Umbilical cord (tissue), 1 donor: ENCODE measurements at regions not wholly inside any gene's neighbourhood (a gene's known extent, or its start where the extent isn't known, plus 50 kb on each side); places are given as distances from the start of the nearest gene placed in this dataset.

Source experiments
- DNase-seq: peaks from one replicate; pipeline ENCODE4 v3.0.0-alpha.2; 2015; ENCODE audit warnings: low spot score

DNA sequence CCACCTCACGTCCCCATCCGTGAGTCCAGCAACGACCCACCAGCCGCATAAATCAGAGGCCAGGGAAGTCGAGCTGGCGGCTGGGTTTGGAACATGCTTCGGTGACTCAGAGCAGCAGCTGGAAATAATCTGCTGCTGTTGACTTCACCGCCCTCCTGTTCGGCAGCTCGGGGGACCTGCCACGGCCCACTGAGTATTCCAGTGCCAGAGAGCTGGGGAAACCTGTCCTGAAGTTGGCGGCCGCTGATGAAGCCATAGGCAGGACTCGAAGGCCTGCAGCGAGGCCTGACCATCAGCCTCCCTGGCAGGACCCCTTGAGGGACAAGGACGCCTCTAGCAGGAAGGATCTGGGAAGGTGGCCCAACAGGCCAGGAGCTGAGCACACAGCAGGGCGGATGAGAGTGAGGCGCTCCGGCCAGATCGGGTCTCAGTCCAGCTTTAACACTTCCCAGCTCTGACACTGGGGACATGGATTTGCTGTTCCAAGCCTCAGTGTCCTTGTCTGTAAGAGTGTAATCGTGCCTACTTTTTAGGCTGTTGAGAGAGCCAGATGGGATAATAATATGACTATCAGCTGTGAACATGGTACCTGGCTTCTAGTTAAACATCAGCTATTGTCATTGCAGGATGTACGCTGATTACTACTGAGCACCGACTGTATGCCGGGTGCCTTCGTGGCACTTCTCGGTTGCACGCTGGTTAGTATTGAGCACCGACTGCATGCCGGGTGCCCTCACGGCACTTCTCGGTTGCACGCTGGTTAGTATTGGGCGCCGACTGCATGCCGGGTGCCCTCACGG, 50.4 kb upstream of the CIBAR2 start:
- DNase-seq: peak; percentile 92

DNA sequence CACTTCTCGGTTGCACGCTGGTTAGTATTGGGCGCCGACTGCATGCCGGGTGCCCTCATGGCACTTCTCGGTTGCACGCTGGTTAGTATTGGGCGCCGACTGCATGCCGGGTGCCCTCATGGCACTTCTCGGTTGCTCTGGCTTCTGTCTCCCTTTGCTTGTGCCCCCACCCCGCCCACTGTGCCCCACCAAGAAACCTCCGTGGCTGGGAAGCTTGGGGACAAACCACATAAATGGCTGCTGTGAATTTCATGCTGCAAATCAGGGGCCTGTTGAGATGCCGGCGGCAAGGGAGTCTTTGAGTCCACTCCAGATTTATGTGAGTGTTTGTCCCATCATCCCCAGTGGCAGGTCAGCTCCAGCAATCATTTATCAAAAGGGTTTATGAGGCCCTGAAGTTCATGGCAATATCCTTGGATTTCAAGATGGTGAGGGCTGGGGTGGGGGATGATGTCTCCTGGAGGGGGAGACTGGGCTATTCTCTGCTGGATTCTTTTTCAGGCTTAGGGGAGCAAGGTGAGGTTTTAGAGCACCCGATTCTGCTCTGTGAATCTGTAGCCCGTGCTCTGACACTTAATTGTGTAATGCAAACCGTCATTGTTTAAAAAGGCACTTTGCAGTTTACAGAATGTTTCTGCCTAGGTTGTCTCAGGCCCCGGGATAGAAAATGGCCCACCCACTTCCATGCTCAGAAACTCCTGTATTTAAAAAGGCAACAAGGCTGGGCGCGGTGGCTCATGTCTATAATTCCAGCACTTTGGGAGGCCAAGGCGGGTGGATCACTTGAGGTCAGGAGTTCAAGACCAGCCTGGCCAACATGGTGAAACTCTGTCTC, 51.2 kb upstream of the CIBAR2 start:
- no peak for DNase-seq

DNA sequence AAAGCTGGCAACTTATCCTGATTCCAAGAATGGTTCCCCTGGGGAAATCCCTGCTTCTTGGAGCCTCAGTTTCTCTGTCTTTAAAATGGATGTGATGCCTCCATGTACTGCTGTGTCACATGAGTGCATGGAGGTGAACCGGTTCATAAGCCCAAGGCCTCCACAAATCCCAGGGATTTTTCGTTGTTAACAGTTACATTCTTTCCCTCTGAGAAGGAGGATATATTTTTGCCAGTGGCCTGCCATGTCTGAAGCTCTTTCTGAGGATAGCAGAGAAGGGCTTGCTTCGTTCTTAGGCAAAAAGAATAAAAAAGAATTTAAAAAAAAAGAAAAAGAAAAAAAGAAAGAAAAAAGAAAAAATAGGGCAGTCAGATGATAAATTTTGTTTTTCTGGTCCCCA, 52.2 kb upstream of the CIBAR2 start:
- peak; percentile 82 for DNase-seq

DNA sequence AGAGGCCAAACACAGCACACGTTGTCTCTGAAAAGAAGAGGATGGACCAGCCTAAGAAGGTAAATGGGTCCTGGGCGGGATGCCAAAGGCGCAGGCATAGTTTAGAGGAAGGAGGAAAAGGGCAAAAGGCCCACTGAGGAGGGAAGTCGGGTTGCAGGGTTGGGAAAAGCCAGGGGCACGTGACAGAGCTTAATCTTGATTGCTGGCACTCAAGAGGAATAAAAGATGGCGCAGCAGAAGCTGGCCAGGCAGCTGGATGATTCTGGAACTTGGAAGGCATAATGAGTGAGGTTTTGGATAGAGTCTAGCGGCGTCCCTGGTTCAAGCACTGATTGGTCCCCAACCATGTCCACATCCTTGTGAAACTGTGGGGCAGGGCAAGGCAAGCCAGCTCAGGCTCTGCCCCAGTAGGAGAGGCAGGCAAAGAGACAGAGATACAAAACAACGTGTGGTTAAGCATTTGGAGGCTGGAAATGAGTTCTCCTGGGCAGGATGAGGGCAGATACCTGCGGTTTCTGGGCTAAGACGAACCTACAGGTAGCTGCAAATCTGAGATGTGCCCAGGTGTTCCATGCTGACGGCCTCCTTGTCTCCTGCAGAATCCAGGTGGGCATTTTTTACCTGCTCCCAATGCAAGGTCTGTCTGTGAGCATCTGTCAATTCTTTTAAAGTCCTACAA, 52.7 kb upstream of the CIBAR2 start:
- peak; percentile 69 for DNase-seq

DNA sequence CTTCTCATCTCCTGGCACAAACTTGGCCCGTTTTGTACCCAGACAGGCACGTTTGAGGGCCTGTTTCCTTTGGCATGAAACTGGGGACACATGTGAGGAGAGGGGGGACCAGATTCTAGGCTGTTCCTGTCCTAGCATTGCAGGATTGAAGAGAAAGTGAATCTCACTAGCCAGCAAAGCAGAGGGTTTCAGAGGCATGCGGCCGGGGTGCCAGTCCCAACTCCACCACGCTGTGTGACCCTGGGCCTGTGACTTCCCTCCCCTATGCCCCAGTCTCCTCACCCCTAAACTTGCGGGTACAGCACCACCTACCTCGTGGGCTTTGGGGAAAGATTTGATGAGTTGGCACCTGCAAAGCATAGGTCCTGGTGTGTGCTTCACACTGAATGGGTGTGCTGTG, 53.5 kb upstream of the CIBAR2 start:
- DNase-seq: no peak

DNA sequence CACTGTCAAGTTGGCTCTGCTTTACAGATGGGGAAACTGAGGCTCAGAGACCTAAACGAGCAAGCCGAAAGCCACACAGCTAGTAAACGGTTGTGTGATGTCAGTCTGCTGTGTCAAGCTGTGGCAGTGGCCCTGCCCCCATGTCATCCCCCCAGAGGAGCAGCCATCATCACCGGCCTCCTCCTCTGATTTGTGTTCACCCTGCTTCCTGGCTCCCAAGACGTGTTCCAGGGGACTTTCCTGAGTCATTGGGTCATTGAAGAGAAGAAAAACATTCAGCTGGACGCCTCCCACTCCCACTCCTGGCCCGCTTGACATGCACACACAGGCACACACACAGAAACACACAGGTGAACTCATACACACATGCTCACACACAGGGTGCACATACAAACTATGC, 54.0 kb upstream of the CIBAR2 start:
- DNase-seq: no peak

DNA sequence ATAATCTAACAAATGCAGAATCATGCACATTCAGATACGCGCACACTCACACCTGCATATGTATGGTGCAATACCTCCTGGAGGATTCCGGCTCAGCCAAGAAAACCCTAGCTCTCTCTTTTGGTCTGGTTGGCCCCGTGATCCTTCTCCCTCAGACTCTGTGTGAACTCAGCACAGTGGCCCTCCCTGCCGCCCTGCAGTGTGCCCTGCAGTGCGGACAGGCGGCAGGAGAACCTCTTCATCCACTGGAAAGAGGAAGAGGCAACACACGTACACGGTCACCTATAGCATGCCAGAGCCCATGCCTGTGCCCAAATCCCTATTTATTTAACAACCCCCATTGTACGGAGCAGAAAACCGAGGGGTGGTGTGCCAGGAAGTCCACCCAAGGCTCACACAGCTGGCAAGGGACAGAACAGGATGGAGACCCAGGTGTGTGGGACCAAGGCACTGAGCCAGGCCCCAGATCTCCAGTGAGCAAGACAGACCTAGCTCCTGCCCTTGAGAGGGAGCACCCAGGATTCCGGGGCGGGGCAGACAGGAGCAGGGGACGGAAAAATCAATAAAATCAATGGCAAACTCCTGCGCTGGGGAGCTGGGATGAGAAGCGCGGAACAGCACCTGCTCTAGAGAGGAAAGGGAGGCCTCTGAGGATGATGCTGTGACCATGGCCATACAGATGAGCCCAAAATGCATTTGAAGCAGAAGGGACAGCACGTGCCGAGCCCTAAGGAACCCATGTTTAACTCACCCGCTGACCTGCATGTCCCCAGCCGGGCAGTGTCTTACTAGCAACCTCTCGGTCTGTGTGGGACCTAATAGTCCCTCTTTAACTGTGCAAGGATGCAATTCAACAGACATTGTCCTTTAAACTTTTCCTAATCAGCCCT, 54.7 kb upstream of the CIBAR2 start:
- no peak for DNase-seq

DNA sequence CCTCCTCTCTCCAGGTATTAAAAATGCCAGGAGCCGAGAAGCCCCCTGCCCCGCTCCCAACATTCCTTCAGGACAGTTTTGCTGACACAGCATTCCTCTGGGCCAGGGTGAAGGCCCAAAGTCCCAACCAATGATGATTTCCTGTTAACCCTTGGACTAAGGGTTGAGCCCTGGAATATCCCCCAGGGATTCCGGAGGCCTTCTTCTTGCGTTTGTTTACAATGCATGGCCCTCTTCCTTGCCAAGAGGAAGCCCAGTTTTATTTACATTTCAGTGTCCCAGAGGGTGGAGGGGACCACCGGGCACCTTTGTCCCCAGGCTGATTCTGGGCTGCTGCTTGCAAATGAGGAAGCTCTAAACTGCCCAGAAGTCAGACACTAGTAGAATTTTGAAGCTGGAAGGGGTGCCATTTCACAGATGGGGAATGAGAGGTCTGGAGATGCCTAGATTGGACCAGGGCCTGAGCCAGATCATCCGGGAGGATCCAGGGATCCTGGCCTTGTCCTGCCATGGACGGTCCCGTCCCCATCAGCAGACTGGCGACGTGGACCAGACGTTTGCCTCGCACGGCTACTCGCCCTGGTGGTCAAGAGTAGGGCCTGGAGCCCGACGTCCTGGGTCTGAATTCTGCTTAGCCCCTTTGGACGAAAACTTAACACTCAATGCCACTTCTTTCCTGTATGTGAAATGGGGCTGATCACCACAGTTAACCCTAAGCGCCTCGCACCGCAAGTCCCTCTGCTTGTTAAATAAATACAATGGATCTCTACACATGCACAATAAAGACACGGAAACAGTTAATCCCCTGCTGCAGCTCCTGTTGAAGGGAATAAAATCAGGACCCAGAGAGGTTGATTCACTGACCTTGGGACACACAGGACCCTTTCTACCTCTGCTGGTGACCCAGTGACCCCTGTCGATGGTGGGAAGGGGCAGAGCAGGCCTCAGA, 55.6 kb upstream of the CIBAR2 start:
- DNase-seq: no peak

DNA sequence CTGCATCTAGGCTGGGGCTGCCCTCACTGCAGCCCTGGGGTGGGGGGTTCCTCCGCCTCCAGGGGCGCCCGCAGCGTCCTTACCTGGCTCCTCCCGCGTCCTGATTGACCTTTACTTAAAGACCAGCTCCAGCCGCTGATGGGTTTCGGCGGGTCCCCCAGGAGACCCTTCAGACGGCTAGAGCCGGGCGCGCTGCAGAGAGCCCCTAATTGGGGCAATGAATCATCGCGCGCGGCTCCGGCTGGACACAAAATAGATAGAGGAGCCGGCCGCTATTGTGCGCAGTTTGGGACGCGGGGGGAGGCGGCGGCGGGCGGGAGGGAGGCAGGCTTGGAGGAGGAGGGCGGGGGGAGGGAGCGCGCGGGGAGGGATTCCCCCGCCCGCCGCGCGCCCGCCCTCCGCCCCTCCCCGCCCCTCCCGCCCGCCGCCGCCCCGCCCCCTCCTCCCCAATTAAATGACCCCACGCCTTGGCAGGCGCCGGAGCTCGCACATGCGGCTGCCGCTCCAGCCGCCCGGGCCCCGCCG, 56.5 kb upstream of the CIBAR2 start:
- DNase-seq: peak; percentile 65

DNA sequence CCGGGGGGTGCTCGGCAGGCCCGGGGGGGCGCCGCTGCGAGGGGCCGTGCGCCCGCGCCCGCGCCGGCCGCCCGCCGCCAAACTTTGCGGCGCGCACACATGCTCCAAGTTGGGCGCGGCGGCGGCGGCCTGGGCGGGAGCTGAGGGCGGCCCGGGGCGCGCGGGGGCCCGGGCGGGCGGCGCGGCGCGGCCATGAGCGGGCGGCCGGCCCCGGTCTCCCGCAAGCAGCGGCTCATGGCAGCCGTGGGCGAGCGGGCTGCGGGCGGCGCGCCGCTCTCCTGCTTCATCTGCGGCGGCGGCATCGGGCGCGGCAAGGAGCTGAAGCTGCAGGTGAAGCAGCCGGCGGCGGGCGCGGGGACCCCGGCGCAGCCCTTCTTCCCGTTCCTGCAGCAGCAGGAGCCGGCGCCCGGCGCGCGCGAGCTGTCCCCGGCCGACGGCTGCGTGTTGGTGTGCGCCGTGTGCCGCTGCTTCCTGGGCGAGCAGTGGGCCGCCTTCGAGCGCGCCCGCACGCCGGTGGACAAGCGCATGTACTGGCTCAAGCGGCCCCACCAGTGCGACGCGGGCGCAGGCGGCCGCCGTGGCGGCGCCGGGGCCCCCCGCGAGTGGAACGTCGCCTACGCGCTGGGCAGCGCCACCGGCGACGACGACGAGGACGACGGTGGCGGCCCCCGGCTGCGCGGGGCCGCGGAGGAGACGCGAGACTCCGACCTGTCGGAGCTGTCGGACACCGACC, 57.2 kb upstream of the CIBAR2 start:
- DNase-seq: no peak

DNA sequence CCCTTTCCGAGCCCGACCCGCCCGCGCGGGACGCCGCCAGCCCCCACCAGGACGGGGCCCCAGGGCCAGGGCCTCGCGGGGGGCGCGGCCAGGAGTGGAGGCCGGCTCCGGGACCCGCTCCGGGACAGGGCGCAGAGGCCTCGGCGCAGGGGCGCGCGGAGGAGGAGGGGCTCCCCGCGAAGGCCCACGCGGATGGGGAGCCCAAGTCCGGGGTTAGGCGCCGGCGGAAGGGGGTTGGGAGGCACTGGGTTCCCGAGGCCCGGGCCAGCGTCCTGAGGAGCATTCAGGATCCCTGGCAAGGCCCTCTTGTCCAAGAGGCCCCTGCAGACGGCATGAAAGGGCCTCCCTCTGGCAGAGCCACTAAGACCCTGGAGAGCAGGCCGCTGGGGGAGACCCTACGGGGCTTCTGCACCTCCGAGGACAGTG, 57.8 kb upstream of the CIBAR2 start:
- DNase-seq: no peak

DNA sequence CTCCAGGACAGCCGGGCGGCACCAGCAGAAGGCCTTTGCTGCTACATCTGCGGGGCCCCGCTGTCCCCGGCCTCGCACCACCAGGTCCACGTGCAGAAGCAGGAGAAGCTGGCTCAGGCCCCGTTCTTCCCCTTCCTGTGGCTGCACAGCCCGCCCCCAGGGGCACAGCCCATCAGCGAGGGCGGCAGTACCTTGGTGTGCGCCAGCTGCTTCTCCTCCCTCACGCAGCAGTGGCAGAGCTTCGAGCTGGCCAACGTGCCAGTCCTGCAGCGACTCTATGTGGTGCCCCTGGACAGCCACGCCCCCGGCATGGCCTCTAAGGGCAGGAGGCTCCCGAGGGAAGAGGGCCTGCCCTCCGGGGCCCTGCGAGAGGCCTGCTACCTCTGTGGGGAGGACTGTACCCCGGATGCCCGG, 58.3 kb upstream of the CIBAR2 start:
- DNase-seq: no peak

DNA sequence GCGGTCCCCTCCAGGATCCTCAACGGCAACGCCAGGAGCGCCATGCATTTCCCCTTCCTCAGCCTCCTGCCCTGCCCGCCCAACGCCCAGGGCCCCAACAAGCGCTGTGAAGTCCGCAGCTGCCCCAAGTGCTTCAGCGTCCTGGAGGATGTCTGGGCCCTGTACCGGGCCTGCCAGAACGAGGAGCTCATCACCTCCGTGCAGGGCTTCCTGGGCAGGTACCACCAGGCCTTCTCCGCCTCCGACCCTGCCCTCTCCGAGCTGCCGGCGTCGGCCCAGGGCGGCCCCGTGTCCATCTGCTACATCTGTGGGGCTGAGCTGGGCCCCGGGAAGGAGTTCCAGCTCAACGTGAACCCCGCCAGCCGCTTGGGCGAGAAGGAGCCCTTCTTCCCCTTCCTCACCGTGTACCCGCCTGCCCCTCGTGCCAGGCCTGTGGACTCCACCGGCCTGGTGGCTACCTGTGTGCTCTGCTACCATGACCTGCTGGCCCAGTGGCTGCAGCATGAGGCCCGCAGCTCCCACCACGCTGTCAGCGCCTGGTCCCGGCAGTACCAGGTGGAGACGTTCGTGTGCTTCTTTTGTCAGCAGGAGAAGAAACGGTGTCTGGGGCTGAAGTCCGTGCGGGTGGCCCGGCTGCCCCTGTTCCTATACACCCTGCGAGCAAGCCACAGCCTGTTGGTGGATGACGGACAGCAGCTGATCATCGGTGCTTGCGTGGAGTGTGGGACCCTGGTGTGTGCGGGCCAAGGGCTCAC, 58.9 kb upstream of the CIBAR2 start:
- no peak for DNase-seq

DNA sequence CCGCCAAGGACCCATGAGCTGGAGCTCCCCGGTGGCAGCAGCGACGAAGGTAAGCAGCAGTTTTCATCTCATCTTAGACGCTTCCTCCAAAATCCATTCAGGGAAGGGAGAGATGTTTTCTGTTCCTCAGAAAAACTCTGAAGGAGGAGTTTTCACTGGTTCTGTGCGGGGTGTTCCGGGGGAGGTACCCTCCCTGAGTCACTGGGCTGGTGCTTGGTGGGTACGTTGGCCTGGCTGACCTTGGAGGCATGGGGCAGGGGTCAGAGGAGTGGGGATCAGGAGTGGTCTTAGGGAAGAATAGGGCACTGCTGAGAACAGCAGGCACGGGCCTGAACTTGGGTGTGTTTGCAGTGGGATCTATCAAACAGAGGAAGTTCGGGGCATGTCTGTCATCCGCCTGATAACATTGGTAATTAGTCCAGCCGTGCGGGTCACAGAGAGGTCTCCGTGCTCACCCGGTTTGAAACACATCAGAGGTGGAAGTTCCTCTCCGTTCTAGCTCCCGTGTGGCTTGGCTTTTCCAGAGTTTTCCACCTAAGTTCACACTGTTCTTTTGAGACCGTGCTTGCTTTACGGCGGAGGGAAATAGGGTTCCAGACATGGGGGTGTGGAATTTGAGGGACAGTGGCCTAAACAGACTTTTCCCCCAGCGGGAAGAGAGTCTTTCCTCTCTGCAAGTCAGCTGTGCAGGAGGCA, 59.6 kb upstream of the CIBAR2 start:
- DNase-seq: peak; percentile 58

DNA sequence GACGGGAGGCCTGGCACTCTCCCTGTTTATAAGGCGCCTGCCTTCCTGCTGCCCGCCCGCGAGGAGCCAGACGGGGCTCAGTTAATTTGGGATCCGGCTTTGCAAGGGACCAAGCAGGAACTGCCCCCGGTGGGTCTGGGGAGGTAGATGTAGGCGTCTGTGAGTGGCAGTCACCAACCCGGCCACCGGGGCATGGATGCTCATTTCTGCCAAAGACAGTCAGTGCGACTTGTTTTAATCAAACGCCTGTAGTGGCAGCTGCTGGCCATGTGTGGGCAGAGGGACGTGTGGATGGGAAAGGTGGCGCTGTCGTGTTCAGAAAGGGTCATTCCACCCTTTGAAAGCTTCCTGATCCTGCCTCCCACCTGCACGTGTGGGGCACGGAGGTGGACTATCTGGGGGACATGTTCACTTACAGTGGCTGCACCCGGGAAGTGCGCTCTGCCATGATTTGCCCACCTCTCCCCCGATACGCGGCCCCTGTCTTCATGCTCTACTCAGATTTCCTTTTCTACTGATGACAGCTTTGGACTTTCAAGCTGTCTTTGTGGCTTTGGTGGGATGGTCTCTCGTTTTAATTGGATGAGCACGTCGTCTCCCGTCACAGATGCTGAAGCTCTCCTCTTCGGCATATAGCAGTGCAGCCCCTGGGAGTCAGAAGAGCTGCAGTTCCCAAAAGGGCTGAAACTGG, 60.3 kb upstream of the CIBAR2 start:
- DNase-seq: peak; percentile 45

DNA sequence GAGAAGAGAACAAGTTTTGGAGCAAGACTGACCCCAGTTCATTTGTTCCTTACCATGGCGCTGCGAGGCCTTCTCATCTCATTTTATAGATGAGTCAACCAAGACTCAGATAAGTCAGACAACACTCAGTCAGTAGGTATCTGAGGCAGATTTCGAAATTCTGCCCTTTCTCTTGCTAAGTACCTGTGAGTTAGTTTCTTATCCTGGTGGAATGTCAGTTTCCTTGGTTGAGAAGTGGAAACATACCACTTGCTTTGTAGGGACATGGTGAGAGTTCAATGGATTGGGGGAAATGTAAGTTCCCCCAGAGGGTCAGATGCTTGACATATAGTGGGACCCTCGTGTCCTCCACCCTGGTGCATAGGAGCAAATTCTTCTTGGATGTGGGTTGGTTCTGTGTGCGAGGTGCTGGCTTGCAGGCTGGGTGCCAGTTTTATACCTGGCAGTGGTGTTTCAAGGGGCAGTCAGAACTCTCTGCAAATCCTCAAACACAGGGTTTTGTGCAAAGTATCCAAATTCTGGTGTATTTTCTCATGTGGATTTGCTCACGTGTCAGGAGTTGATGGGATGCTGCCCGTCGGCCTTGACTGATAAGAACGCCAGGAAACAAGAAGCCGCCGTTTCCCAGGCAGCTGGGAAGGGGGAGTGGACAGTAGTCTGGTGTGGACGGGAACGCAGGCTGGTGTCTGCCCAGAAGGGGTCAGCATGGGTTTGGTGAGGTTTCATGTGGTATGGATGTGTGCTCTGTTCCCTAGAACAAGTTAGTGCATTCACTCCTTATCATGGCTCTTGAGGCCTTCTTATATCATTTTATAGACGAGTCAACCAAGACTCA, 61.1 kb upstream of the CIBAR2 start:
- peak; percentile 79 for DNase-seq
